SU-DHL-6 (cell line): ENCODE measurements at regions not wholly inside any gene's neighbourhood (a gene's known extent, or its start where the extent isn't known, plus 50 kb on each side); places are given as distances from the start of the nearest gene placed in this dataset.

ENCODE experiments used
- H2AFZ ChIP-seq: fragments of 200-600 bp; sonication (generic); 2 replicates; pipeline ENCODE4 v1.6.1; 2014; ENCODE audit warnings: low read depth, mild to moderate bottlenecking, moderate library complexity, mixed read lengths, antibody characterized with exemption, low read length; ENCODE audit not compliant: severe bottlenecking
- H3F3A ChIP-seq: fragments of 200-600 bp; shearing (Covaris generic); 2 replicates; pipeline ENCODE4 v1.6.0; 2016; ENCODE audit warnings: antibody characterized with exemption, mild to moderate bottlenecking; ENCODE audit not compliant: insufficient read depth
- H3K27ac ChIP-seq: fragments of 200-600 bp; sonication (generic); 2 replicates; pipeline ENCODE4 v1.5.1; 2016; ENCODE audit warnings: low read depth, mild to moderate bottlenecking, low read length, moderate library complexity, mixed read lengths
- H3K27me3 ChIP-seq: fragments of 200-600 bp; sonication (generic), shearing (Covaris generic); 2 replicates; pipeline ENCODE4 v1.6.0; 2014; ENCODE audit warnings: mild to moderate bottlenecking, low read length
- H3K36me3 ChIP-seq: fragments of 200-600 bp; sonication (generic); 2 replicates; pipeline ENCODE4 v1.6.1; 2014; ENCODE audit warnings: mild to moderate bottlenecking, low read length, mixed read lengths
- H3K4me2 ChIP-seq: fragments of 300-600, 200-600 bp; shearing (Covaris generic), sonication (generic); 2 replicates; pipeline ENCODE4 v1.6.0; 2014; ENCODE audit warnings: low read length, low read depth, mild to moderate bottlenecking; ENCODE audit not compliant: poor library complexity, severe bottlenecking
- H3K4me3 ChIP-seq: fragments of 200-600 bp; sonication (generic); 2 replicates; pipeline ENCODE4 v1.5.1; 2014; ENCODE audit warnings: antibody characterized with exemption, low read length, mild to moderate bottlenecking, mixed read lengths; ENCODE audit not compliant: insufficient read depth, poor library complexity, severe bottlenecking
- H3K79me2 ChIP-seq: fragments of 200-600 bp; sonication (generic); 2 replicates; pipeline ENCODE4 v1.6.1; 2014; ENCODE audit warnings: mild to moderate bottlenecking, low read length, moderate library complexity; ENCODE audit not compliant: insufficient read depth
- H3K9ac ChIP-seq: fragments of 200-600 bp; sonication (generic); 2 replicates; pipeline ENCODE4 v1.7.0; 2014; ENCODE audit warnings: mild to moderate bottlenecking, low read length
- H3K9me2 ChIP-seq: fragments of 200-600 bp; sonication (generic); replicated peaks from 2 replicates; pipeline ENCODE4 v1.6.1; 2014; ENCODE audit warnings: low read length; ENCODE audit not compliant: insufficient read depth
- H3K9me3 ChIP-seq: fragments of 200-600 bp; sonication (generic); 2 replicates; pipeline ENCODE4 v1.6.1; 2014; ENCODE audit warnings: low read length, mixed read lengths; ENCODE audit not compliant: insufficient read depth
- H4K20me1 ChIP-seq: fragments of 200-600 bp; sonication (generic); 2 replicates; pipeline ENCODE4 v1.6.1; 2014; ENCODE audit warnings: low read depth, mild to moderate bottlenecking, antibody characterized with exemption, low read length, moderate library complexity, mixed read lengths
- EZH2phosphoT487 ChIP-seq: fragments of 200-600 bp; sonication (generic), shearing (Covaris generic); conservative IDR thresholded peaks from 2 replicates; pipeline ENCODE4 v1.6.1; 2018; ENCODE audit warnings: mild to moderate bottlenecking, antibody characterized with exemption, low read length, moderate library complexity, mixed read lengths
- TF ChIP-seq, protein P1 (sequence below): fragments of 200-600 bp; sonication (generic); IDR thresholded peaks from one replicate; pipeline ENCODE4 v1.5.1; 2017; ENCODE audit warnings: antibody characterized with exemption, mild to moderate bottlenecking, low read length, moderate library complexity; ENCODE audit not compliant: insufficient read depth, poor library complexity, severe bottlenecking

GRCh38 chr6:120484146-120484545 lies 850.1 kb downstream of the TBC1D32 start:
- H3K9ac ChIP-seq = no peak overlapping the region
- no peak overlapping the region for H3K27ac ChIP-seq
- no peak overlapping the region for H2AFZ ChIP-seq
- TF ChIP-seq, protein P1, sequence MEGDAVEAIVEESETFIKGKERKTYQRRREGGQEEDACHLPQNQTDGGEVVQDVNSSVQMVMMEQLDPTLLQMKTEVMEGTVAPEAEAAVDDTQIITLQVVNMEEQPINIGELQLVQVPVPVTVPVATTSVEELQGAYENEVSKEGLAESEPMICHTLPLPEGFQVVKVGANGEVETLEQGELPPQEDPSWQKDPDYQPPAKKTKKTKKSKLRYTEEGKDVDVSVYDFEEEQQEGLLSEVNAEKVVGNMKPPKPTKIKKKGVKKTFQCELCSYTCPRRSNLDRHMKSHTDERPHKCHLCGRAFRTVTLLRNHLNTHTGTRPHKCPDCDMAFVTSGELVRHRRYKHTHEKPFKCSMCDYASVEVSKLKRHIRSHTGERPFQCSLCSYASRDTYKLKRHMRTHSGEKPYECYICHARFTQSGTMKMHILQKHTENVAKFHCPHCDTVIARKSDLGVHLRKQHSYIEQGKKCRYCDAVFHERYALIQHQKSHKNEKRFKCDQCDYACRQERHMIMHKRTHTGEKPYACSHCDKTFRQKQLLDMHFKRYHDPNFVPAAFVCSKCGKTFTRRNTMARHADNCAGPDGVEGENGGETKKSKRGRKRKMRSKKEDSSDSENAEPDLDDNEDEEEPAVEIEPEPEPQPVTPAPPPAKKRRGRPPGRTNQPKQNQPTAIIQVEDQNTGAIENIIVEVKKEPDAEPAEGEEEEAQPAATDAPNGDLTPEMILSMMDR = no peak
- no peak for TF ChIP-seq EZH2phosphoT487
- no peaks in the 10 kb centered on the region for H3K9me3 ChIP-seq
- H3K36me3 ChIP-seq = no peaks in the 10 kb centered on the region
- H4K20me1 ChIP-seq = no peaks in the 10 kb centered on the region
- H3K9me2 ChIP-seq = no peaks in the 10 kb centered on the region
- no peak overlapping the region for H3K4me3 ChIP-seq
- no peaks in the 10 kb centered on the region for H3F3A ChIP-seq
- no peak overlapping the region for H3K4me2 ChIP-seq
- no peaks in the 10 kb centered on the region for H3K27me3 ChIP-seq
- H3K79me2 ChIP-seq = no peaks in the 10 kb centered on the region

- TF ChIP-seq, protein P1 = no peak
- no peak for TF ChIP-seq EZH2phosphoT487
- no peak overlapping the region for H2AFZ ChIP-seq
These were observed 855.6 kb downstream of the TBC1D32 start for GRCh38 chr6:120478650-120479049.

GRCh38 chr6:120473804-120474203 lies 860.5 kb downstream of the TBC1D32 start:
- no peak overlapping the region for H3K4me2 ChIP-seq
- H3K27me3 ChIP-seq = no peaks in the 10 kb centered on the region
- H3K36me3 ChIP-seq = no peaks in the 10 kb centered on the region
- H3K4me3 ChIP-seq = no peak overlapping the region
- no peak for TF ChIP-seq EZH2phosphoT487
- TF ChIP-seq, protein P1 = no peak
- H3K9me2 ChIP-seq = no peaks in the 10 kb centered on the region
- no peaks in the 10 kb centered on the region for H3K79me2 ChIP-seq
- no peaks in the 10 kb centered on the region for H4K20me1 ChIP-seq
- no peaks in the 10 kb centered on the region for H3K9me3 ChIP-seq
- H3K27ac ChIP-seq = no peak overlapping the region
- H2AFZ ChIP-seq = no peak overlapping the region
- no peaks in the 10 kb centered on the region for H3F3A ChIP-seq
- no peak overlapping the region for H3K9ac ChIP-seq

More at GRCh38 chr6:120478650-120479049, 855.6 kb downstream of the TBC1D32 start:
- no peaks in the 10 kb centered on the region for H4K20me1 ChIP-seq
- H3K9me2 ChIP-seq = no peaks in the 10 kb centered on the region
- no peak overlapping the region for H3K27ac ChIP-seq
- no peak overlapping the region for H3K9ac ChIP-seq
- H3K27me3 ChIP-seq = no peaks in the 10 kb centered on the region
- no peaks in the 10 kb centered on the region for H3K9me3 ChIP-seq
- H3K4me2 ChIP-seq = no peak overlapping the region
- H3K79me2 ChIP-seq = no peaks in the 10 kb centered on the region
- H3K4me3 ChIP-seq = no peak overlapping the region
- H3F3A ChIP-seq = no peaks in the 10 kb centered on the region
- H3K36me3 ChIP-seq = no peaks in the 10 kb centered on the region
